DOHH2 (cell line): ENCODE measurements at regions not wholly inside any gene's neighbourhood (a gene's known extent, or its start where the extent isn't known, plus 50 kb on each side); places are given as distances from the start of the nearest gene placed in this dataset.

Source experiments
- H3F3A ChIP-seq: fragments of 200-600 bp; sonication (generic), shearing (Covaris generic); 2 replicates; pipeline ENCODE4 v1.6.0; 2016; ENCODE audit warnings: antibody characterized with exemption, mild to moderate bottlenecking; ENCODE audit not compliant: control insufficient read depth, insufficient read depth
- H3K27ac ChIP-seq: fragments of 200-600 bp; sonication (generic); 2 replicates; pipeline ENCODE4 v1.5.1; 2014; ENCODE audit warnings: low read depth, mild to moderate bottlenecking, low read length, moderate library complexity
- H3K27me3 ChIP-seq: fragments of 200-600 bp; sonication (generic); 2 replicates; pipeline ENCODE4 v1.6.1; 2014; ENCODE audit warnings: mild to moderate bottlenecking, low read length, mixed read lengths; ENCODE audit not compliant: control insufficient read depth
- H3K36me3 ChIP-seq: fragments of 200-600 bp; sonication (generic); 2 replicates; pipeline ENCODE4 v1.6.1; 2014; ENCODE audit warnings: mild to moderate bottlenecking, low read length, moderate library complexity, mixed read lengths; ENCODE audit not compliant: control insufficient read depth
- H3K4me1 ChIP-seq: fragments of 200-600 bp; sonication (generic); 2 replicates; pipeline ENCODE4 v1.6.1; 2014; ENCODE audit warnings: mild to moderate bottlenecking, low read length, mixed read lengths; ENCODE audit not compliant: control insufficient read depth
- H3K4me2 ChIP-seq: fragments of 200-600 bp; sonication (generic); 2 replicates; pipeline ENCODE4 v1.6.0; 2014; ENCODE audit warnings: mild to moderate bottlenecking, low read length, moderate library complexity
- H3K4me3 ChIP-seq: fragments of 200-600 bp; sonication (generic); 2 replicates; pipeline ENCODE4 v1.5.1; 2014; ENCODE audit warnings: mild to moderate bottlenecking, low read length, mixed read lengths
- H3K79me2 ChIP-seq: fragments of 200-600 bp; sonication (generic); 2 replicates; pipeline ENCODE4 v1.6.1; 2014; ENCODE audit warnings: mild to moderate bottlenecking, low read length, mixed read lengths; ENCODE audit not compliant: control insufficient read depth
- H3K9me2 ChIP-seq: fragments of 200-600 bp; sonication (generic); replicated peaks from 2 replicates; pipeline ENCODE4 v1.6.1; 2014; ENCODE audit warnings: mild to moderate bottlenecking, low read length, mixed read lengths; ENCODE audit not compliant: control insufficient read depth
- H3K9me3 ChIP-seq: fragments of 200-600 bp; sonication (generic); 2 replicates; pipeline ENCODE4 v1.6.1; 2014; ENCODE audit warnings: antibody characterized with exemption, low read length, mixed read lengths; ENCODE audit not compliant: control insufficient read depth, insufficient read depth
- H4K20me1 ChIP-seq: fragments of 200-600 bp; sonication (generic); 2 replicates; pipeline ENCODE4 v1.6.0; 2014; ENCODE audit warnings: low read depth, mild to moderate bottlenecking, antibody characterized with exemption, low read length, moderate library complexity; ENCODE audit not compliant: control insufficient read depth, insufficient read depth
- CTCF ChIP-seq: fragments of 200-600 bp; sonication (generic); IDR thresholded peaks from one replicate; pipeline ENCODE4 v1.5.1; 2014; ENCODE audit warnings: antibody characterized with exemption, mild to moderate bottlenecking, low read depth, low read length; ENCODE audit not compliant: poor library complexity, severe bottlenecking
- EZH2phosphoT487 ChIP-seq: fragments of 200-600 bp; sonication (generic); IDR thresholded peaks from 2 replicates; pipeline ENCODE4 v1.6.1; 2017; ENCODE audit warnings: borderline replicate concordance, mild to moderate bottlenecking, antibody characterized with exemption, low read length, moderate library complexity, mixed read lengths

GRCh38 chr9:88736136-88736637, 201.2 kb downstream of the NXNL2 start:
- no peaks in the 10 kb centered on the region for H3K4me1 ChIP-seq

GRCh38 chr9:88737031-88737430, 202.1 kb downstream of the NXNL2 start:
- H3K4me3 ChIP-seq: no peak overlapping the region
- no peaks in the 10 kb centered on the region for H4K20me1 ChIP-seq
- no peaks in the 10 kb centered on the region for H3K9me3 ChIP-seq
- peaks cover 11% of the 10 kb centered on the region for H3K27me3 ChIP-seq
- H3K36me3 ChIP-seq: no peaks in the 10 kb centered on the region
- H3K4me2 ChIP-seq: no peak overlapping the region
- no peak overlapping the region for H3K27ac ChIP-seq
- H3F3A ChIP-seq: no peaks in the 10 kb centered on the region
- TF ChIP-seq EZH2phosphoT487: no peak
- no peak for TF ChIP-seq CTCF
- H3K79me2 ChIP-seq: no peaks in the 10 kb centered on the region
- no peaks in the 10 kb centered on the region for H3K9me2 ChIP-seq
- H3K4me1 ChIP-seq: no peaks in the 10 kb centered on the region

More at GRCh38 chr9:88736136-88736637, 201.2 kb downstream of the NXNL2 start:
- Histone ChIP-seq H3K79me2 (no peaks in the 10 kb centered on the region), H3K36me3 (no peaks in the 10 kb centered on the region), H3K9me3 (no peaks in the 10 kb centered on the region), H3K27ac (no peak overlapping the region), H3K4me3 (no peak overlapping the region), H3K9me2 (no peaks in the 10 kb centered on the region), H3K4me2 (no peak overlapping the region), H3F3A (no peaks in the 10 kb centered on the region), H4K20me1 (no peaks in the 10 kb centered on the region), H3K27me3 (peaks cover 11% of the 10 kb centered on the region)
- TF ChIP-seq EZH2phosphoT487 (no peak), CTCF (no peak)

GRCh38 chr9:88737876-88738275, 202.9 kb downstream of the NXNL2 start:
- no peaks in the 10 kb centered on the region for H4K20me1 ChIP-seq
- no peak overlapping the region for H3K27ac ChIP-seq
- H3K9me3 ChIP-seq: no peaks in the 10 kb centered on the region
- H3K4me3 ChIP-seq: no peak overlapping the region
- H3K36me3 ChIP-seq: no peaks in the 10 kb centered on the region
- H3K27me3 ChIP-seq: peaks cover 11% of the 10 kb centered on the region
- TF ChIP-seq EZH2phosphoT487 (no peak), CTCF (no peak)
- no peaks in the 10 kb centered on the region for H3K79me2 ChIP-seq
- H3K9me2 ChIP-seq: no peaks in the 10 kb centered on the region
- no peaks in the 10 kb centered on the region for H3K4me1 ChIP-seq
- H3K4me2 ChIP-seq: no peak overlapping the region
- no peaks in the 10 kb centered on the region for H3F3A ChIP-seq

- H4K20me1 ChIP-seq: no peaks in the 10 kb centered on the region
- H3K27me3 ChIP-seq: peaks cover 11% of the 10 kb centered on the region
- H3K79me2 ChIP-seq: no peaks in the 10 kb centered on the region
- no peak overlapping the region for H3K27ac ChIP-seq
- no peaks in the 10 kb centered on the region for H3K9me3 ChIP-seq
- no peak overlapping the region for H3K4me3 ChIP-seq
- no peaks in the 10 kb centered on the region for H3K4me1 ChIP-seq
- H3K9me2 ChIP-seq: no peaks in the 10 kb centered on the region
- H3F3A ChIP-seq: no peaks in the 10 kb centered on the region
- no peak for TF ChIP-seq EZH2phosphoT487
- no peak for TF ChIP-seq CTCF
- H3K4me2 ChIP-seq: no peak overlapping the region
- no peaks in the 10 kb centered on the region for H3K36me3 ChIP-seq
Observed at GRCh38 chr9:88738709-88739108, 203.7 kb downstream of the NXNL2 start.
